ENCODE measurements at regions not wholly inside any gene's neighbourhood (a gene's known extent, or its start where the extent isn't known, plus 50 kb on each side); places are given as distances from the start of the nearest gene placed in this dataset.

- no peak for TF ChIP-seq ZNF138 (CRISPR knock-in tag; conservative IDR thresholded peaks at IDR 0.05)
- TF ChIP-seq ATF1 (CRISPR knock-in tag; IDR thresholded peaks at IDR 0.05): no peak
- no peak for TF ChIP-seq NR2C2 (CRISPR knock-in tag; IDR thresholded peaks at IDR 0.05)
- TF ChIP-seq AFF4 (CRISPR knock-in tag; IDR thresholded peaks at IDR 0.05; ENCODE audit: borderline replicate concordance): no peak
- TF ChIP-seq PRRX2 (CRISPR knock-in tag; IDR thresholded peaks at IDR 0.05): no peak
- TF ChIP-seq ESRRA (CRISPR knock-in tag; IDR thresholded peaks at IDR 0.05; ENCODE audit: borderline replicate concordance): no peak
- no peak for TF ChIP-seq CTCF (IDR thresholded peaks at IDR 0.05)
These were observed 925.1 kb upstream of the NR2F2 start for GRCh38 chr15:95405447-95405846.
